GM18907 (cell line): ENCODE measurements at regions not wholly inside any gene's neighbourhood (a gene's known extent, or its start where the extent isn't known, plus 50 kb on each side); places are given as distances from the start of the nearest gene placed in this dataset.

Experiments used
- ATAC-seq: cut with Tn5 transposase; IDR thresholded peaks from one replicate; pipeline ENCODE4 v1.9.1; 2021; ENCODE audit warnings: mild to moderate bottlenecking, moderate library complexity; ENCODE audit not compliant: unreplicated experiment

GRCh38 chr12:76223869-76224268 lies 124.3 kb downstream of the BBS10 start:
- ATAC-seq = no peak

GRCh38 chr12:76220980-76221379 lies 127.2 kb downstream of the BBS10 start:
- ATAC-seq = no peak

GRCh38 chr12:76219806-76220205 lies 128.4 kb downstream of the BBS10 start:
- no peak for ATAC-seq

- no peak for ATAC-seq
These were observed 131.4 kb downstream of the BBS10 start for GRCh38 chr12:76216585-76217472.

- no peak for ATAC-seq
These were observed 123.6 kb upstream of the NAP1L1 start for GRCh38 chr12:76208129-76208528.

GRCh38 chr12:76206677-76207072 lies 122.2 kb upstream of the NAP1L1 start:
- no peak for ATAC-seq

GRCh38 chr12:76206039-76206676 lies 121.7 kb upstream of the NAP1L1 start:
- ATAC-seq = no peak

- no peak for ATAC-seq
These were observed 118.1 kb upstream of the NAP1L1 start for GRCh38 chr12:76202621-76203020.

GRCh38 chr12:76201758-76202157 lies 117.3 kb upstream of the NAP1L1 start:
- no peak for ATAC-seq

- no peak for ATAC-seq
These were observed 116.8 kb upstream of the NAP1L1 start for GRCh38 chr12:76201316-76201715.

GRCh38 chr12:76199808-76200207 lies 115.3 kb upstream of the NAP1L1 start:
- no peak for ATAC-seq

- ATAC-seq = no peak
These were observed 114.4 kb upstream of the NAP1L1 start for GRCh38 chr12:76198839-76199238.

- no peak for ATAC-seq
These were observed 112.8 kb upstream of the NAP1L1 start for GRCh38 chr12:76197283-76197682.

- no peak for ATAC-seq
These were observed 111.4 kb upstream of the NAP1L1 start for GRCh38 chr12:76195920-76196319.

GRCh38 chr12:76194724-76195123 lies 110.2 kb upstream of the NAP1L1 start:
- ATAC-seq = no peak

GRCh38 chr12:76193961-76194360 lies 109.5 kb upstream of the NAP1L1 start:
- ATAC-seq = no peak

- no peak for ATAC-seq
These were observed 107.9 kb upstream of the NAP1L1 start for GRCh38 chr12:76192416-76192815.

- no peak for ATAC-seq
These were observed 105.8 kb upstream of the NAP1L1 start for GRCh38 chr12:76190299-76190698.

GRCh38 chr12:76189851-76190250 lies 105.4 kb upstream of the NAP1L1 start:
- ATAC-seq = no peak

- no peak for ATAC-seq
These were observed 102.7 kb upstream of the NAP1L1 start for GRCh38 chr12:76187177-76187576.

- no peak for ATAC-seq
These were observed 101.8 kb upstream of the NAP1L1 start for GRCh38 chr12:76186131-76186906.
